Glutamatergic neuron (in vitro differentiated cells): ENCODE measurements at regions not wholly inside any gene's neighbourhood (a gene's known extent, or its start where the extent isn't known, plus 50 kb on each side); places are given as distances from the start of the nearest gene placed in this dataset.

Source experiments
- DNase-seq: peaks from one replicate; pipeline ENCODE4 v3.0.0; 2022
- H3K27ac Mint-ChIP-seq: one replicate; pipeline ENCODE4 v1.8.0; 2020; ENCODE audit warnings: mild to moderate bottlenecking, mixed read lengths, inconsistent platforms; ENCODE audit not compliant: unreplicated experiment
- H3K27me3 Mint-ChIP-seq: one replicate; pipeline ENCODE4 v1.8.0; 2020; ENCODE audit warnings: mild to moderate bottlenecking, moderate library complexity, mixed read lengths, inconsistent platforms; ENCODE audit not compliant: unreplicated experiment
- H3K36me3 Mint-ChIP-seq: one replicate; pipeline ENCODE4 v1.8.0; 2020; ENCODE audit warnings: mild to moderate bottlenecking, mixed read lengths, inconsistent platforms; ENCODE audit not compliant: unreplicated experiment
- H3K4me1 Mint-ChIP-seq: one replicate; pipeline ENCODE4 v1.8.0; 2020; ENCODE audit warnings: mild to moderate bottlenecking, low read depth, mixed read lengths, inconsistent platforms; ENCODE audit not compliant: unreplicated experiment
- H3K4me3 Mint-ChIP-seq: one replicate; pipeline ENCODE4 v1.8.0; 2020; ENCODE audit warnings: mild to moderate bottlenecking, mixed read lengths, inconsistent platforms; ENCODE audit not compliant: unreplicated experiment
- H3K9me3 Mint-ChIP-seq: one replicate; pipeline ENCODE4 v1.8.0; 2020; ENCODE audit warnings: mild to moderate bottlenecking, moderate library complexity, mixed read lengths, inconsistent platforms; ENCODE audit not compliant: unreplicated experiment
- CTCF ChIP-seq: fragments of 200-600 bp; sonication (generic); IDR thresholded peaks from one replicate; pipeline ENCODE4 v1.5.0; 2021; ENCODE audit not compliant: partially characterized antibody, unreplicated experiment

DNA sequence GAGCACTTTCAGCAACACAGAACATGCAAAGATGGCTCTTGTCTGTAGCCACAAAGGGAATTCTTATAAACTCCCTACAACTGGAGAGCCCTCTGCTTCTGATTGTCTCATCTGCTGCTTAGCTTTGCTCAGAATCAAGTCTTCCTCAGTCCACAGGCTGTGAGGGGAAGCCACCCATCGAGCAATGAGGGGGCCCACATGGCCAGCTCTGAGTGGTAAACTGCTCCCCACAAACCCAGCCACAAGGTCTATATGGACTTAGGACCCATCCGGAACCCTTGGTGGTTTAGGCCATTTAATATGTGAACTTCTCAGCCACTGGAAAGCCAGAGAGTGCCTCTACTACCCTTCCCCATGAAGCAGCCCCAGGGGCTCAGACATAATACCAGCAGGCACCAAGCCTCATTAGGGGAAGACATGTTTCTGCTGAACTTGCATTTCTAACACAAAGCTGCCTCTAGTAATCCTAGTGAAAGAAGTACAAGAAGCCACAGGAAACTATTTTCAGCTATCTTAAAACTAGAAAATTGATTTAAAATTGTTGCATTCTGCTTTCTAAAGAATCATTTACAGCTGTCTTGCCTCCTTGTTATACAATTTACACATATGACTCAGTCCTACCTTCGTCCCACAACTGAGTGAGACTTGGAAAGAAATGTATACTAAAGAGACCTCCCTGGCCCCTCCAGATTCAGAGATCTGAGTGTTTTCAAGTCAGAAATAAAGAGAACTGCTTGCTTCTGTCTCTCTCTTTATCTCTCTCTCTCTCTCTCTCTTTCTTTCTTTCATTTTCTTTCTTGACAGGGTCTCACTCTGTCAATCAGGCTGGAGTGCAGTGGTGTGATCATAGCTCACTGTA lies 90.2 kb downstream of the ESM1 start:
- H3K4me1 Mint-ChIP-seq, result peaks cover 1% of the 10 kb centered on the region
- H3K27ac Mint-ChIP-seq, result no peak overlapping the region

DNA sequence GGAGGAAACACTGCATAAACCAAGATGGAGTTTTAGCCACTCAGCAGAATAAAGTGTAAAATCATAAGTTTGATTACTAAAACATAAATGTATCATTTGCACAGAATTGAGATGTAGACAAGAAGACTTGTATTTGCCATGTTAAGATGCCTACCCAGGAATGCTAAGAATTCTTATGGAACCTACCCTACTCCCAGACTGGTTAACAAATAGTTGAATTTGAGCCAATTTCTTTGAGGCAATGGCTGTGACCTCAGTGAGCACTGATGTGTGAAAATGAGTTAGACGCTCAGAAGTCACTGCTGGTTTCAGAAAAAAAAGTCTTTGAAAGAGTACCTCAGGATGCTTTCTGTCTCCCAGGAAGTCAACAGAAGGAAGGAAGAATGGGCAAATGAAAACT lies 95.6 kb downstream of the ESM1 start:
- Mint-ChIP-seq H3K36me3 (peaks cover 6% of the 10 kb centered on the region), H3K4me3 (no peak overlapping the region), H3K4me1 (no peaks in the 10 kb centered on the region), H3K27me3 (no peaks in the 10 kb centered on the region), H3K27ac (no peak overlapping the region), H3K9me3 (peaks cover 2% of the 10 kb centered on the region)
- TF ChIP-seq CTCF, result no peak
- DNase-seq, result no peak

More for the DNA sequence above, 90.2 kb downstream of the ESM1 start:
- Mint-ChIP-seq H3K36me3 (no peaks in the 10 kb centered on the region), H3K27me3 (no peaks in the 10 kb centered on the region), H3K4me3 (no peak overlapping the region), H3K9me3 (peaks cover 5% of the 10 kb centered on the region)
- TF ChIP-seq CTCF, result no peak
- DNase-seq, result no peak

GRCh38 chr5:54887663-54888062 lies 97.7 kb downstream of the ESM1 start:
- H3K27ac Mint-ChIP-seq, result no peak overlapping the region
- H3K9me3 Mint-ChIP-seq, result peaks cover 3% of the 10 kb centered on the region
- peaks cover 8% of the 10 kb centered on the region for H3K4me1 Mint-ChIP-seq
- peaks cover 13% of the 10 kb centered on the region for H3K36me3 Mint-ChIP-seq
- DNase-seq, result no peak
- no peak for TF ChIP-seq CTCF
- H3K4me3 Mint-ChIP-seq, result no peak overlapping the region
- peaks cover 14% of the 10 kb centered on the region for H3K27me3 Mint-ChIP-seq

DNA sequence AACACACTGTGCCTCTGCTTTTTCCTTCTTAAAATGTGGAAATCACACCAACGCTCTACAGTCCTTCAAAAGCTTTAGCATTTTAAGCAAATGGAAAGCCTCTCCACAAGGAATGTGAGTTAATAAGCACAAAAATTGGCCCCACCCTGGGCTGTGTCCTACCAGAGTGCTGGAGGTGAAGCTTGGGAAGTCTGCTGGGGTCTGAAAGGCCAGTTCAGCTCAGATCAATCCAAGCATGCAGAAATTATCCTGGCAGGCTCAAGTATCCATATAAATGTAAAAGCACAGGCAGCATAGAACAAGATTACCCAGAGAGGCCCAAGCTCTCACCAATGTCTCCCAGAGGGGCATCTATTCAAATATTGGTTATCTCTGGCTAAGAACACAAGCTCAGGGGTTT lies 98.5 kb downstream of the ESM1 start:
- TF ChIP-seq CTCF, result no peak
- peaks cover 14% of the 10 kb centered on the region for H3K27me3 Mint-ChIP-seq
- H3K4me1 Mint-ChIP-seq, result peaks cover 9% of the 10 kb centered on the region
- DNase-seq, result no peak
- H3K27ac Mint-ChIP-seq, result no peak overlapping the region
- H3K4me3 Mint-ChIP-seq, result no peak overlapping the region
- peaks cover 13% of the 10 kb centered on the region for H3K36me3 Mint-ChIP-seq
- peaks cover 4% of the 10 kb centered on the region for H3K9me3 Mint-ChIP-seq

- TF ChIP-seq CTCF, result no peak
- Mint-ChIP-seq H3K4me1 (peaks cover 11% of the 10 kb centered on the region), H3K27me3 (peaks cover 14% of the 10 kb centered on the region), H3K9me3 (peaks cover 6% of the 10 kb centered on the region), H3K36me3 (peaks cover 16% of the 10 kb centered on the region), H3K4me3 (no peak overlapping the region), H3K27ac (no peak overlapping the region)
- no peak for DNase-seq
Measured at GRCh38 chr5:54885636-54886035, 99.8 kb downstream of the ESM1 start.
